Breast epithelium (tissue), 3 donors: ENCODE measurements at regions not wholly inside any gene's neighbourhood (a gene's known extent, or its start where the extent isn't known, plus 50 kb on each side); places are given as distances from the start of the nearest gene placed in this dataset.

Experiments
- CTCF ChIP-seq, 3 donors: fragments of 450-650 bp; IDR thresholded peaks; one replicate each; pipeline ENCODE4 v1.5.1; 2016 to 2017; ENCODE audit warnings: antibody characterized with exemption in 3 of 3, mild to moderate bottlenecking in 3 of 3, moderate library complexity in 3 of 3
- POLR2A ChIP-seq: fragments of 450-650 bp; IDR thresholded peaks from one replicate; pipeline ENCODE4 v1.6.1; 2016; ENCODE audit warnings: antibody characterized with exemption, mild to moderate bottlenecking, moderate library complexity

DNA sequence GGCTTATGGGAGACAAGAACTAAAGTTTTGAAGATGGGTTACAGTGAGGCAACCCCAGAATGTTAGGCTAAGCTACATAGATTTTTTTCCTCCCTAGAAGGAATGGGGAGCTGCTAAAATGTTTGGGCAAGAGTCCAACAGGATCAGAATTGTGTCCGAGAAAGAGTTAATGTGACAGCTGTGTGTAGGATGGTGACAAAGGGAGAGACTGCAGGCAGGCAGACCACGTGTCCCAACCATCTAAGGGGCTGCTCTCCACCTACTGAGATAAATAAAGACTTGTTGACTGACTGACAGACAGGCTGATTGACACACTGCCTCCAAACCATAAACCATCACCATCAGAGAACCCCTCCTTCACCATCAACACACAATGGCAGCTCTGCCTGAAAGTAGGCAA lies 133.7 kb upstream of the CTTNBP2NL start:
- no peak for TF ChIP-seq CTCF (IDR thresholded peaks at IDR 0.05)
- TF ChIP-seq POLR2A = no peak
